ENCODE measurements at regions not wholly inside any gene's neighbourhood (a gene's known extent, or its start where the extent isn't known, plus 50 kb on each side); places are given as distances from the start of the nearest gene placed in this dataset.

DNA sequence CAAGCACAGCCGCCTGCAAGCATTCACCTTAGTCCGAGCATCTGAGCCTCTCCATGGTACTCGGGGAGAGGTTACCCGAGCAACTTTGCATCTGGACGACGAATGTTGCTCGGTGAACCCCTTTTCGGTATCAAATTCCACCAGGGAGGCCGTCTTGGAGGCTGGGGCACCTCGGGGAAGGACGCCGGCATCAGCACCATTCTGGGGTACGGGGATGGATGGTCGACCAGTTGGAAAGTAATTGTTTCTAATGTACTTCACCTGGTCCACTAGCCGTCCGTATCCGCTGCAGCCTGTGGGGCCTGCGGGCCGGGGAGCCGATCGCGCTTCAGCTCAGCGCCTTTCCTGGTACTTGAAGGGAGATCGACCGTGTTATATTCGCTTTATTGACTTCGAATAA, 161.7 kb upstream of the RTL1 start:
- in situ Hi-C loops (cut with HindIII; ENCODE audit: low pct_ligation_motif_present, low sequenced_read_pairs) = no loop called here
- Histone ChIP-seq H3K27ac (no peak overlapping the region), H3K4me3 (ENCODE audit: low read depth, low read length) (no peak overlapping the region), H3K36me3 (replicated peaks) (peaks cover 60% of the 10 kb centered on the region), H3K27me3 (replicated peaks) (no peaks in the 10 kb centered on the region)
- no peak for DNase-seq
- TF ChIP-seq, protein P1, sequence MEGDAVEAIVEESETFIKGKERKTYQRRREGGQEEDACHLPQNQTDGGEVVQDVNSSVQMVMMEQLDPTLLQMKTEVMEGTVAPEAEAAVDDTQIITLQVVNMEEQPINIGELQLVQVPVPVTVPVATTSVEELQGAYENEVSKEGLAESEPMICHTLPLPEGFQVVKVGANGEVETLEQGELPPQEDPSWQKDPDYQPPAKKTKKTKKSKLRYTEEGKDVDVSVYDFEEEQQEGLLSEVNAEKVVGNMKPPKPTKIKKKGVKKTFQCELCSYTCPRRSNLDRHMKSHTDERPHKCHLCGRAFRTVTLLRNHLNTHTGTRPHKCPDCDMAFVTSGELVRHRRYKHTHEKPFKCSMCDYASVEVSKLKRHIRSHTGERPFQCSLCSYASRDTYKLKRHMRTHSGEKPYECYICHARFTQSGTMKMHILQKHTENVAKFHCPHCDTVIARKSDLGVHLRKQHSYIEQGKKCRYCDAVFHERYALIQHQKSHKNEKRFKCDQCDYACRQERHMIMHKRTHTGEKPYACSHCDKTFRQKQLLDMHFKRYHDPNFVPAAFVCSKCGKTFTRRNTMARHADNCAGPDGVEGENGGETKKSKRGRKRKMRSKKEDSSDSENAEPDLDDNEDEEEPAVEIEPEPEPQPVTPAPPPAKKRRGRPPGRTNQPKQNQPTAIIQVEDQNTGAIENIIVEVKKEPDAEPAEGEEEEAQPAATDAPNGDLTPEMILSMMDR (IDR thresholded peaks at IDR 0.05; ENCODE audit: low read depth, low read length, missing control alignments) = no peak

DNA sequence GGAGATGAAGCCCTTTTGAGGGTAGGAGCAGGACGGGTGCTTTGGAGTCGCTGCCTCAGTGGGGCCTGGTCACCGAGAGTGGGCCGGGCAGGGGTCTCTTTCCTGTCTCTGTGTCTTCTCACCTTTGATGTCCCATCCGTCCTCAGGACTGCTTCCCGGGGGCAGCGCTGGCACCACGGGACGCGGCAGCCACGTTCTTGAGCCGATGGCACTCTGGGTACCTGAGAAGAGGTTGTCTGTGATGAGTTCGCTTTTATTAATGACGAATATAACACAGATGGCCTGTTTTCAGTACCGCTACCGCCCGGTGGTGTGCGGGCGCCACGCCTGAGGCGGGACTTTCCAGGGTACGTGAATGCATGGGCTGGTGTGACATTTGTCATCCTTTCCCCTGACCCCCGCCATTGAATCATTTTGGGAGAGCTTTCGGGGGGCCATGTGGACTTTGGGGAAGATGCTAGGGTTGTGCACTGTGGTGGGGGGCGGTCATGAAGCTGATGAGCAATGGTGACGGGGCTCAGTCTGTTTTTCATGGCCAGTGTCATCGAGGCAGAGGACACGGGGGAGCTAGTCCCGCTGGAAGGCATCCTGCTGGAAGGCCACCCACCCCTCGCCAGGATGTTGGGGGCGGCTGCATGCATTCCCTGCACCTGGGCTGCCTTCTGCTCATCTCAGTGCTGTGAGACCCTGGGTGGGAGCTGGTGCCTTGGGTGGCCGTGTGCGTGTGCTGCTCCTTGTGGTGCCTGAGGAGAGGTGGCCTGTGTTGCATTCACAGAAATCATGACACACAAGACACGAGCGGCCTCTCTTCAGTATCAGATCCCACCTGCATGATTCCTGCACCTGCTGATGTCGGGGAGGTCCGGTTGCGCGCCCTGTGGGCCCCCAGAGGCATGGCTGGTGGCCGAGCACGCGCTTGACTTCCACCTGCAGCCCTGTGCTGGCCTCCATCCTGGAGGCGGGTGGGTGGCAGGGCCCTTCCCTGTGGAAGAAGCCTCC, 162.5 kb upstream of the RTL1 start:
- no peak for DNase-seq
- H3K36me3 ChIP-seq (replicated peaks) = peaks cover 55% of the 10 kb centered on the region
- in situ Hi-C loops (cut with HindIII; ENCODE audit: low pct_ligation_motif_present, low sequenced_read_pairs) = no loop called here

DNA sequence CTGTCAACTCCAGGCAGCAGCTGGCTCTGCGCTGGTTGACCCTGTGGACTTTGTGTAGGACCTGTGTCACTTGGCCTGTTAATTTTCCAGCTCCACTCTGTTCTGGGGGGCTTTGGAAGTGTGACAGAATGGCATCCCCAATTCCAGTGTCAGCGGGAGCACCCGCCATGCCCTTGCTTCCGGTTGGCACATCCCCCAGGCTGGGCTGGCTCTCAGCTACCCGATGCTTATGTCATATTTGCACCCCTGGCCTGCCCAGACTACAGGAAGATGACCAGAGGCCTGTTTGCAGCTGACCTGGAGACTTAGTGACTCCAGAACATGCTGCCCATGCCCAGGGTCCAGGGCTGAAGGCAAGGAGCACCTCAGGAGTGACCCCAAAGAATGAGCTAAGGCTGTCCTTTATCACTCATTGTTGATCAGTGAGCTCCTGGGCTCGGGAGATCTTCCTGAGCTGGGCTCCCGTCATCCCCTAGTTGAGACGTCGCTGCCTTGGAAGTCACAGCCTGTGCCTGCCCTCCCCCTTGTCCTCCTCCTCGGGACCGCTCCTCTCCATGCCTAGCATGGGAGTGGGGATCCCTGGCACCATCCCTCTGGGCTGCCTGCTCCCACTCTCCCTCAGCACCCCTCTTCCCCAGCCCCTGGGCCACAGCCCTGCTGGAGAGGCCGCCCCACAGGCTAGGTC, 163.4 kb upstream of the RTL1 start:
- no peak for DNase-seq
- in situ Hi-C loops (cut with HindIII; ENCODE audit: low pct_ligation_motif_present, low sequenced_read_pairs) = no loop called here
- Histone ChIP-seq H3K27ac (no peak overlapping the region), H3K4me3 (ENCODE audit: low read depth, low read length) (no peak overlapping the region), H3K36me3 (replicated peaks) (peaks cover 46% of the 10 kb centered on the region), H3K27me3 (replicated peaks) (no peaks in the 10 kb centered on the region)
- TF ChIP-seq, protein P1 (IDR thresholded peaks at IDR 0.05; ENCODE audit: low read depth, low read length, missing control alignments) = no peak

More for the DNA sequence above, 162.5 kb upstream of the RTL1 start:
- Histone ChIP-seq H3K4me3 (ENCODE audit: low read depth, low read length) (no peak overlapping the region), H3K27me3 (replicated peaks) (no peaks in the 10 kb centered on the region), H3K27ac (no peak overlapping the region)
- TF ChIP-seq, protein P1 (IDR thresholded peaks at IDR 0.05; ENCODE audit: low read depth, low read length, missing control alignments) = no peak

DNA sequence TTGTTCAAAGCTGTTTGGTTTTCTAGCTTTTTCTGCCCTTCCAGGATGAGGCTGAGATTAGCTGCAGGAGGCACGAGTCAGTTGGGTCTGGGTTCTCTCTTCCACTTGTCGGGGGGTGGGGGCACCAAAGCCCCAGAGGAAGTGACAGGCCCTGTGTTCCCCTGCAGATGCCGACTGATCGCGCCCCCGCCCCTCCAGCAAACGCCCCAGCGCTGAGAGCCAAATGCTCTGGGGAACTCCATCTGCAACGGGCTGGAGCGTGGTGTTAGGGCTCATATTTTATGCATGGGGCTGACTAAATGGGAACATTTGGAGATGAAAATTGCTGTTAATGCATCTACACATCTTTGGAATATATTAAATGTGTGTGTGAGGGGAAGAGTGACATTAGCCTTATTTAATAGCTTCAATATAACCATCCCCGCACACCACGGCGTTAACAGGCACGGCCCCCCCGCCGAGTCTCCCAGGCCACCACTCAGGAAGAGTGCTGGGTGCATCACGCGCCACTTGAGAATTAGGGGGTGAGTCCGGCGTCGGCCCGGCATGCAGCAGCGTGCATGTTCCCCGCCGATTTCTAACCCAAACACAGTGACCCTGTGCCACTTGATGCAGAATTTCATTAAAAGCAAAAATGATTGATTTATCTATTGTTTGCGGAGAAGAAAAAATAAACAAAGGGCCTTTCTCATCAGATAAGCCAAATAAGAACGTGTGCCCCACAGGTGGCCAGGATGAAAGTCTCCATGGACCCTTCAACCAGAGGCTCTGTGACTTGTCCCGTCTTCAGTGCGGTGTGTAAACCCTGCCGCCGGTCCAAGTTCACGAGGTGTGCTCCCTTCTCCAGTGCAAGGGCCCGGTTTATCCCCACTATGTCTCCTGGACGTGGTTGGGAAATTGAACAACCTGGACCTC, 165.0 kb upstream of the RTL1 start:
- H3K4me3 ChIP-seq (ENCODE audit: low read depth, low read length) = no peak overlapping the region
- TF ChIP-seq, protein P1 (IDR thresholded peaks at IDR 0.05; ENCODE audit: low read depth, low read length, missing control alignments) = no peak
- H3K36me3 ChIP-seq (replicated peaks) = peaks cover 32% of the 10 kb centered on the region
- in situ Hi-C loops (cut with HindIII; ENCODE audit: low pct_ligation_motif_present, low sequenced_read_pairs) = no loop called here
- DNase-seq = no peak
- no peak overlapping the region for H3K27ac ChIP-seq
- no peaks in the 10 kb centered on the region for H3K27me3 ChIP-seq (replicated peaks)

DNA sequence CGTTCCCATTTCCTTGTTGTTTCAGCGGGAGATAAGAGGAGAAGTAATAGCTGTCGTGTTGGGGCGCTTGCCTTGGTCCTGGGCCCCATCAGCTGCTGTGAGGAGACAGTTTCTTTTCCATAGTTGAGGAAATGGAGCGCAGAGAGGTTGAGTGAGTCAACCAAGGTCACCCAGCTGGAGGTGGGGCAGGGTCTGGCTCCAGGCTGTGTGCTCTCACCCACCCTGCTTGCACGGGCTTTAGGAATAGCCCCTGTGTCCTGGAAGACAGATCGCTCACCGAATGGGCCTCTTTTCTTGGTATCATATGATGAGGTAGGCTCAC, 165.7 kb upstream of the RTL1 start:
- in situ Hi-C loops (cut with HindIII; ENCODE audit: low pct_ligation_motif_present, low sequenced_read_pairs) = no loop called here
- Histone ChIP-seq H3K27me3 (replicated peaks) (no peaks in the 10 kb centered on the region), H3K36me3 (replicated peaks) (peaks cover 26% of the 10 kb centered on the region), H3K4me3 (ENCODE audit: low read depth, low read length) (no peak overlapping the region), H3K27ac (no peak overlapping the region)
- no peak for DNase-seq
- TF ChIP-seq, protein P1 (IDR thresholded peaks at IDR 0.05; ENCODE audit: low read depth, low read length, missing control alignments) = no peak

Measured in brain microvascular endothelial cell (primary cell).